Choroid plexus epithelial cell (primary cell): ENCODE measurements at regions not wholly inside any gene's neighbourhood (a gene's known extent, or its start where the extent isn't known, plus 50 kb on each side); places are given as distances from the start of the nearest gene placed in this dataset.

Experiments used
- DNase-seq: peaks from one replicate; pipeline ENCODE4 v3.0.0-alpha.2; 2010; ENCODE audit warnings: low read depth
- H3K4me3 ChIP-seq: 2 replicates; pipeline ENCODE4 v1.5.1; 2011; ENCODE audit warnings: low read depth, mild to moderate bottlenecking, control low read depth, low read length, moderate library complexity
- TF ChIP-seq, protein P1 (sequence below): conservative IDR thresholded peaks from 2 replicates; pipeline ENCODE4 v1.5.1; 2011; ENCODE audit warnings: low read depth, mild to moderate bottlenecking, control low read depth, inconsistent platforms, low read length, moderate library complexity

DNA sequence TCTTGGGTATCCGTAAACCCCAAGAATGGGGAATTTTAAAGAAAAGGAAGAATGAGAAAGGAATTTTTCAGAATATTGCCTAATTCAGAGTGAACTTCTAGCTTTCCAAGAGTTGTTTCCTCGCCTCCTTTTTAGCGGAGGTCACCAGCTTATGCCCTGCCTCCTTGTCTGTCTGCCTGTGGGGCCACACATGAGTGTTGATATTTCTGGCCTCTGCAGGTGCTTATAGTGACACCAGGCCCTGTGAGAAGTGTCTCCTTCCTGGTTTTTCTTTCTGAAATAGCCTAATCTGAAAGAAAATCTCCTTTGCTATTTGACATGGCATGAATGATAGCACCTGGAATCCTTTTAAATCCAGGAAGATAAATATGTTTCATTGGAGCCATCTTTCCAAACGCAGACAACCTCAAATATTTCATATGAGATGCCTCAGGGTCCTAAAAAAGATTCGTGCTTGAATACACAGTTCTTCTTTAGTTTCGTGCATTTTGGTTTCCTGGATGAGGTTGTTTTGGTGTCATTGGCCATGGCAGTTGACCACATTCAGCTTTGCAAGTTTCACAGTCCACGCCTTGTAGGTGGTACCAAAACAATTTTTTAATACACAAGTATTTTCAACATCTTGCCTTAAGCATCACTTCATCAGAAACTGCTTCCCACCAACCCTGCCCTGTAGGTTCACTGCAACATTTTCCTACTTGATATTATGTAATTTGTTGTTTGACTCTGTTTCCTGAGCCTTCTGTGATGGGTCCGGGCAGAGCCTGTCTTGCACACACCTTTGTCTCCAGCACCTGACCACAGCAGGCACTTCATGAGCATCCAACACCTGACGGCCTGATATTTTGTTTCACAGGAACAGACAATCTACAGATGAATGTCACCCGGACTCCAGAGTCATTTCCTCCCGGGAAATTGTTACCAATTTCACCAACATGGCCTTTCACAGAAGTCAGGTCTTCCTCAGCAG, 159.4 kb downstream of the C11orf91 start:
- no peak overlapping the region for H3K4me3 ChIP-seq
- TF ChIP-seq, protein P1, sequence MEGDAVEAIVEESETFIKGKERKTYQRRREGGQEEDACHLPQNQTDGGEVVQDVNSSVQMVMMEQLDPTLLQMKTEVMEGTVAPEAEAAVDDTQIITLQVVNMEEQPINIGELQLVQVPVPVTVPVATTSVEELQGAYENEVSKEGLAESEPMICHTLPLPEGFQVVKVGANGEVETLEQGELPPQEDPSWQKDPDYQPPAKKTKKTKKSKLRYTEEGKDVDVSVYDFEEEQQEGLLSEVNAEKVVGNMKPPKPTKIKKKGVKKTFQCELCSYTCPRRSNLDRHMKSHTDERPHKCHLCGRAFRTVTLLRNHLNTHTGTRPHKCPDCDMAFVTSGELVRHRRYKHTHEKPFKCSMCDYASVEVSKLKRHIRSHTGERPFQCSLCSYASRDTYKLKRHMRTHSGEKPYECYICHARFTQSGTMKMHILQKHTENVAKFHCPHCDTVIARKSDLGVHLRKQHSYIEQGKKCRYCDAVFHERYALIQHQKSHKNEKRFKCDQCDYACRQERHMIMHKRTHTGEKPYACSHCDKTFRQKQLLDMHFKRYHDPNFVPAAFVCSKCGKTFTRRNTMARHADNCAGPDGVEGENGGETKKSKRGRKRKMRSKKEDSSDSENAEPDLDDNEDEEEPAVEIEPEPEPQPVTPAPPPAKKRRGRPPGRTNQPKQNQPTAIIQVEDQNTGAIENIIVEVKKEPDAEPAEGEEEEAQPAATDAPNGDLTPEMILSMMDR, result no peak
- DNase-seq, result no peak

- TF ChIP-seq, protein P1, result no peak
- DNase-seq, result no peak
Observed at GRCh38 chr11:33540427-33540826, 160.2 kb downstream of the C11orf91 start.

GRCh38 chr11:33539751-33540150, 160.9 kb downstream of the C11orf91 start:
- DNase-seq, result no peak
- H3K4me3 ChIP-seq, result no peak overlapping the region
- TF ChIP-seq, protein P1, result no peak

More at GRCh38 chr11:33540427-33540826, 160.2 kb downstream of the C11orf91 start:
- no peak overlapping the region for H3K4me3 ChIP-seq

- TF ChIP-seq, protein P1, result no peak
- no peak for DNase-seq
- no peak overlapping the region for H3K4me3 ChIP-seq
Observed at GRCh38 chr11:33538726-33539125, 161.9 kb downstream of the C11orf91 start.

GRCh38 chr11:33536178-33536577, 164.4 kb downstream of the C11orf91 start:
- TF ChIP-seq, protein P1, result no peak
- DNase-seq, result no peak
- no peak overlapping the region for H3K4me3 ChIP-seq

DNA sequence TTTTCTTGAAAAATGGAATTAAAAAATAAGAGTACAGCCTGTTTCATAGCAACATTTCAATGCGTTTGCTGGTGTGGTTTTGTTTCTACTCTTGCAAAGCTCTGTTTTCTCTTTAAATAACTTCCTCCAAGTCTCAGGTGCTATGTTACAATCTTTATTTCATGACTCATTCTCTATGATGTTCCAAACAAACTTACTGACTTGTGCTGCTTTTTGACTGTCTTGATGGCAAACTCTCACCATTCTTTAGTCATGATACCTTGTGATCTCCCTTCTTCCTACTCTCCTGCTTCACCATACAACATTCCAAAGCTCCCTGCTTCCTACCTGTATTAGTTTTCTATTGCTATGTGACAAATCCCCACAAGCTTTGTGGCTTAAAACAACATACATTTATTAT, 166.1 kb downstream of the C11orf91 start:
- TF ChIP-seq, protein P1, result no peak
- DNase-seq, result peak; percentile 71
- H3K4me3 ChIP-seq, result no peak overlapping the region
